GM12878 (cell line): ENCODE measurements at regions not wholly inside any gene's neighbourhood (a gene's known extent, or its start where the extent isn't known, plus 50 kb on each side); places are given as distances from the start of the nearest gene placed in this dataset.

Source experiments
- ATAC-seq: fragments of 200-7000 bp; cut with Tn5 transposase; 3 replicates; pipeline ENCODE4 v1.9.1; 2020; ENCODE audit warnings: mild to moderate bottlenecking, moderate library complexity
- BruUV-seq: library from RNA; stranded (reverse); fragments of 400-500 nt; replicated peaks from 2 replicates; lab custom pipeline; 2021; lab: Mats Ljungman, UMichigan
- CTCF ChIA-PET: fragments of 300-600 bp; sonication (Branson Sonifier 250); formaldehyde crosslinking; extraction: SDS; loops from one replicate; lab custom pipeline; 2021; ENCODE audit warnings: inconsistent platforms; lab: Yijun Ruan, JAX
- POLR2A ChIA-PET: fragments of 350-600 bp; formaldehyde crosslinking; extraction: SDS; loops from one replicate; lab custom pipeline; 2021; ENCODE audit warnings: inconsistent platforms; lab: Charles Lee
- RAD21 ChIA-PET: fragments of 300-600 bp; sonication (Branson Sonifier 250); formaldehyde crosslinking; loops from one replicate; lab custom pipeline; 2023; ENCODE audit warnings: antibody characterized with exemption; ENCODE audit not compliant: unreplicated experiment; lab: Charles Lee
- SMC1A ChIA-PET: fragments of 300-600 bp; sonication (Branson Sonifier 250); formaldehyde crosslinking; loops from one replicate; lab custom pipeline; 2023; ENCODE audit not compliant: unreplicated experiment, uncharacterized antibody; lab: Charles Lee
- DNase-seq: peaks from one replicate; pipeline ENCODE4 v3.0.0-alpha.2; 2011; ENCODE audit warnings: low read depth, low spot score
- FAIRE-seq: peaks from 3 replicates; lab custom pipeline; 2011; peaks lifted over from hg19 to GRCh38; lab: Jason Lieb, UNC
- H2AFZ ChIP-seq: 2 replicates; pipeline ENCODE4 v1.6.0; 2011; ENCODE audit warnings: low read depth, low read length, control low read depth; ENCODE audit not compliant: control insufficient read depth
- H3K27ac ChIP-seq: 2 replicates; pipeline ENCODE4 v1.5.1; 2011; ENCODE audit warnings: control low read depth; ENCODE audit not compliant: control insufficient read depth, insufficient read depth
- H3K27me3 ChIP-seq, 2 experiments: replicated peaks in 1 of 2; 2 replicates each; pipeline versions ENCODE4 v1.6.0 to v1.6.1; 2011; ENCODE audit warnings: low read length in 1 of 2; ENCODE audit not compliant: control insufficient read depth in 2 of 2, insufficient read depth in 2 of 2
- H3K36me3 ChIP-seq, 2 experiments: 2 replicates each; pipeline ENCODE4 v1.5.1; 2011; ENCODE audit warnings: low read length in 1 of 2; ENCODE audit not compliant: control insufficient read depth in 2 of 2, insufficient read depth in 2 of 2
- H3K4me1 ChIP-seq: 2 replicates; pipeline ENCODE4 v1.6.1; 2011; ENCODE audit warnings: mild to moderate bottlenecking, low read length, moderate library complexity, mixed read lengths; ENCODE audit not compliant: control insufficient read depth, insufficient read depth
- H3K4me2 ChIP-seq: 2 replicates; pipeline ENCODE4 v1.6.0; 2011; ENCODE audit warnings: control low read depth; ENCODE audit not compliant: control insufficient read depth, insufficient read depth
- H3K4me3 ChIP-seq: fragments of 200-600 bp; sonication (generic); 2 replicates; pipeline ENCODE4 v1.5.1; 2016
- H3K79me2 ChIP-seq: 2 replicates; pipeline ENCODE4 v1.6.0; 2011; ENCODE audit warnings: low read length; ENCODE audit not compliant: control insufficient read depth, insufficient read depth
- H3K9ac ChIP-seq: 2 replicates; pipeline ENCODE4 v1.8.0; 2011; ENCODE audit warnings: low read length, control low read depth, mixed read lengths; ENCODE audit not compliant: control insufficient read depth, insufficient read depth
- H3K9me3 ChIP-seq: replicated peaks from 3 replicates; pipeline ENCODE4 v1.5.1; 2011; ENCODE audit warnings: mild to moderate bottlenecking, low read length; ENCODE audit not compliant: control insufficient read depth, insufficient read depth
- H4K20me1 ChIP-seq: 2 replicates; pipeline ENCODE4 v1.6.0; 2011; ENCODE audit not compliant: control insufficient read depth, insufficient read depth
- CBX5 ChIP-seq: sonication (generic); IDR thresholded peaks from 2 replicates; pipeline ENCODE4 v1.6.1; 2016; ENCODE audit warnings: low read depth, moderate library complexity, mild to moderate bottlenecking, inconsistent platforms
- CTCF ChIP-seq, 3 experiments: IDR thresholded peaks in 2 of 3; conservative IDR thresholded peaks in 1 of 3; 2 replicates each; pipeline ENCODE4 v1.5.1; 2011; ENCODE audit warnings: low read depth in 3 of 3, low read length in 3 of 3, mild to moderate bottlenecking in 3 of 3, control low read depth in 2 of 3, moderate library complexity in 2 of 3, inconsistent platforms in 1 of 3, mixed read lengths in 1 of 3; ENCODE audit not compliant: control insufficient read depth in 2 of 3, insufficient read depth in 1 of 3; ENCODE audit errors: extremely low read depth in 1 of 3
- HDAC2 ChIP-seq: fragments of 200-600 bp; sonication (generic); IDR thresholded peaks from 2 replicates; pipeline ENCODE4 v1.6.1; 2017
- NFIC ChIP-seq: IDR thresholded peaks from 2 replicates; pipeline ENCODE4 v1.6.1; 2012; ENCODE audit warnings: low read depth, mild to moderate bottlenecking, inconsistent platforms, low read length, moderate library complexity
- PKNOX1 ChIP-seq: fragments of 450-650 bp; IDR thresholded peaks from 2 replicates; pipeline ENCODE4 v1.6.1; 2016; ENCODE audit warnings: mild to moderate bottlenecking
- PRDM15 ChIP-seq: fragments of 450-650 bp; formaldehyde crosslinking; IDR thresholded peaks from 2 replicates; pipeline ENCODE4 v1.4.0; 2020; ENCODE audit warnings: mild to moderate bottlenecking, moderate library complexity
- RAD21 ChIP-seq: IDR thresholded peaks from 2 replicates; pipeline ENCODE4 v1.6.1; 2011; ENCODE audit warnings: mild to moderate bottlenecking, low read depth, low read length, moderate library complexity; ENCODE audit not compliant: insufficient read depth
- SMC3 ChIP-seq: IDR thresholded peaks from 2 replicates; pipeline ENCODE4 v1.6.1; 2011; ENCODE audit warnings: low read length, improper control_type of control experiment, borderline replicate concordance
- SUPT20H ChIP-seq: IDR thresholded peaks from 2 replicates; pipeline ENCODE4 v1.6.1; 2011; ENCODE audit warnings: low read depth, mild to moderate bottlenecking, low read length, moderate library complexity, borderline replicate concordance; ENCODE audit not compliant: control insufficient read depth
- SUZ12 ChIP-seq: fragments of 200-600 bp; sonication (generic); IDR thresholded peaks from one replicate; pipeline ENCODE4 v1.6.1; 2018; ENCODE audit warnings: antibody characterized with exemption, mild to moderate bottlenecking; ENCODE audit not compliant: unreplicated experiment
- WGBS: methylation state at CpG from one replicate; pipeline ENCODE4 v1.1.6; 2016; ENCODE audit warnings: low lambda C conversion rate; ENCODE audit not compliant: insufficient replicate concordance, insufficient coverage; ENCODE audit errors: missing lambda C conversion rate; 5-methylcytosine and 5-hydroxymethylcytosine counted together
- in situ Hi-C: fragments of 300-500 bp; cut with MboI; formaldehyde crosslinking; loops from 9 replicates; pipeline ENCODE4 v1.14.3; 2018; ENCODE audit warnings: mixed read lengths
- intact Hi-C: fragments of 100-400 bp; cut with micrococcal nuclease; formaldehyde crosslinking; loops from one replicate; pipeline ENCODE4 v1.14.2; 2022; ENCODE audit not compliant: unreplicated experiment

- intact Hi-C loops, result loop anchor here (1.0 kb wide), 1 partner anchor 124 kb away; no protein-coding TSS in a partner anchor
- ATAC-seq (0 out of 3 replicates have a peak, but pooled peaks have one; percentile 28), FAIRE-seq (no peak), DNase-seq (no peak)
- no peaks in the 10 kb centered on the region for H3K79me2 ChIP-seq
- no peak overlapping the region for H3K27ac ChIP-seq
- BruUV-seq, result no TSS peak
- H3K4me3 ChIP-seq, result no peak overlapping the region
- H3K9me3 ChIP-seq, result no peaks in the 10 kb centered on the region
- no peak overlapping the region for H3K4me2 ChIP-seq
- H3K9ac ChIP-seq, result no peak overlapping the region
- TF ChIP-seq SUZ12 (no peak), CTCF (IDR thresholded peaks at IDR 0.05 in 2 of 3, conservative IDR thresholded peaks at IDR 0.05 in 1 of 3; ENCODE audit: control insufficient read depth in 2 of 3, extremely low read depth in 1 of 3, insufficient read depth in 1 of 3, low read depth in 3 of 3, low read length in 3 of 3) (peak; percentile 15 to 32 (median 26); a peak in 4 of 6 replicates), SMC3 (peak; percentile 19; the same call in 1 of the 2 replicates), RAD21 (peak; percentile 56)
- no peaks in the 10 kb centered on the region for H4K20me1 ChIP-seq
- ChIA-PET RAD21 (no interaction called here), POLR2A (no interaction called here), SMC1A (no interaction called here), CTCF (interaction anchor here (1.2 kb wide), 1 partner anchor 15 kb away, joined by 3 read pairs; no protein-coding TSS in a partner anchor)
- no peak overlapping the region for H2AFZ ChIP-seq
- no peaks in the 10 kb centered on the region for H3K4me1 ChIP-seq
- WGBS, result 38% methylated on average over 3 of the region's 3 CpGs
- H3K27me3 ChIP-seq, result no peaks in the 10 kb centered on the region
- in situ Hi-C loops, result no loop called here
- no peaks in the 10 kb centered on the region for H3K36me3 ChIP-seq
Observed at GRCh38 chr4:20544645-20545044, 155.6 kb upstream of the PACRGL start.

GRCh38 chr4:20552004-20552403 is 148.3 kb upstream of the PACRGL start:
- Histone ChIP-seq H3K4me1 (no peaks in the 10 kb centered on the region), H4K20me1 (no peaks in the 10 kb centered on the region), H3K9me3 (no peaks in the 10 kb centered on the region), H2AFZ (no peak overlapping the region), H3K79me2 (no peaks in the 10 kb centered on the region), H3K36me3 (no peaks in the 10 kb centered on the region), H3K4me2 (no peak overlapping the region), H3K27me3 (no peaks in the 10 kb centered on the region), H3K9ac (no peak overlapping the region), H3K4me3 (no peak overlapping the region), H3K27ac (no peak overlapping the region)
- ChIA-PET CTCF (no interaction called here), POLR2A (no interaction called here), RAD21 (no interaction called here), SMC1A (no interaction called here)
- WGBS, result 45% methylated on average over 5 of the region's 5 CpGs
- BruUV-seq, result no TSS peak
- in situ Hi-C loops (no loop called here), intact Hi-C loops (no loop called here)
- no peak for FAIRE-seq
- no peak for ATAC-seq
- no peak for DNase-seq
- TF ChIP-seq NFIC (no peak), PKNOX1 (no peak), CBX5 (no peak), SUPT20H (no peak), HDAC2 (no peak), PRDM15 (no peak)
